Neural progenitor cell (in vitro differentiated cells): ENCODE measurements at regions not wholly inside any gene's neighbourhood (a gene's known extent, or its start where the extent isn't known, plus 50 kb on each side); places are given as distances from the start of the nearest gene placed in this dataset.

Experiments
- DNase-seq: peaks from one replicate; pipeline ENCODE4 v3.0.0-alpha.2; 2016; ENCODE audit warnings: low spot score
- H2AFZ ChIP-seq: fragments of 200-600 bp; sonication (generic); replicated peaks from 2 replicates; pipeline ENCODE4 v1.6.1; 2016; ENCODE audit warnings: antibody characterized with exemption
- H3F3A ChIP-seq: fragments of 200-600 bp; sonication (generic); 2 replicates; pipeline ENCODE4 v1.6.1; 2016; ENCODE audit warnings: antibody characterized with exemption, low read depth
- H3K27ac ChIP-seq: fragments of 200-600 bp; sonication (generic); 2 replicates; pipeline ENCODE4 v1.5.1; 2016; ENCODE audit warnings: mild to moderate bottlenecking
- H3K27me3 ChIP-seq: fragments of 200-600 bp; sonication (generic); 2 replicates; pipeline ENCODE4 v1.6.1; 2016; ENCODE audit warnings: mild to moderate bottlenecking, moderate library complexity
- H3K36me3 ChIP-seq: fragments of 200-600 bp; sonication (generic); 2 replicates; pipeline ENCODE4 v1.5.1; 2016
- H3K4me1 ChIP-seq: fragments of 200-600 bp; sonication (generic); 2 replicates; pipeline ENCODE4 v1.6.1; 2016; ENCODE audit warnings: mixed run types
- H3K4me2 ChIP-seq: fragments of 200-600 bp; sonication (generic); 2 replicates; pipeline ENCODE4 v1.6.1; 2016
- H3K4me3 ChIP-seq: fragments of 200-600 bp; sonication (generic); 2 replicates; pipeline ENCODE4 v1.5.1; 2016
- H3K79me2 ChIP-seq: fragments of 200-600 bp; sonication (generic); 2 replicates; pipeline ENCODE4 v1.6.1; 2016; ENCODE audit warnings: low read depth
- H3K9ac ChIP-seq: fragments of 200-600 bp; sonication (generic); 2 replicates; pipeline ENCODE4 v1.6.1; 2016
- H3K9me3 ChIP-seq: fragments of 200-600 bp; sonication (generic); 2 replicates; pipeline ENCODE4 v1.5.1; 2016; ENCODE audit warnings: low read depth
- H4K20me1 ChIP-seq: fragments of 200-600 bp; sonication (generic); 2 replicates; pipeline ENCODE4 v1.6.1; 2016; ENCODE audit warnings: low read depth
- H3K27ac Mint-ChIP-seq: 3 replicates; pipeline ENCODE4 v1.8.0; 2021; ENCODE audit warnings: mixed read lengths
- H3K27me3 Mint-ChIP-seq: 2 replicates; pipeline ENCODE4 v1.8.0; 2022; ENCODE audit warnings: low read depth, mild to moderate bottlenecking, inconsistent platforms, moderate library complexity, mixed read lengths; ENCODE audit not compliant: insufficient read depth
- H3K36me3 Mint-ChIP-seq: 3 replicates; pipeline ENCODE4 v1.8.0; 2021; ENCODE audit warnings: mixed read lengths
- H3K4me1 Mint-ChIP-seq: 3 replicates; pipeline ENCODE4 v1.8.0; 2021; ENCODE audit warnings: mixed read lengths
- H3K4me3 Mint-ChIP-seq: 3 replicates; pipeline ENCODE4 v1.8.0; 2021; ENCODE audit warnings: mild to moderate bottlenecking, moderate library complexity, mixed read lengths
- H3K9me3 Mint-ChIP-seq: 3 replicates; pipeline ENCODE4 v1.8.0; 2020; ENCODE audit warnings: mixed read lengths
- EZH2 ChIP-seq: fragments of 200-600 bp; sonication (generic); IDR thresholded peaks from 2 replicates; pipeline ENCODE4 v1.6.1; 2017; ENCODE audit warnings: antibody characterized with exemption, mild to moderate bottlenecking, moderate library complexity
- EZH2phosphoT487 ChIP-seq: fragments of 200-600 bp; sonication (generic); IDR thresholded peaks from 2 replicates; pipeline ENCODE4 v1.6.1; 2017; ENCODE audit warnings: antibody characterized with exemption
- TF ChIP-seq, protein P1 (sequence below): fragments of 200-600 bp; sonication (generic); IDR thresholded peaks from 2 replicates; pipeline ENCODE4 v1.5.1; 2017; ENCODE audit warnings: antibody characterized with exemption, mild to moderate bottlenecking

DNA sequence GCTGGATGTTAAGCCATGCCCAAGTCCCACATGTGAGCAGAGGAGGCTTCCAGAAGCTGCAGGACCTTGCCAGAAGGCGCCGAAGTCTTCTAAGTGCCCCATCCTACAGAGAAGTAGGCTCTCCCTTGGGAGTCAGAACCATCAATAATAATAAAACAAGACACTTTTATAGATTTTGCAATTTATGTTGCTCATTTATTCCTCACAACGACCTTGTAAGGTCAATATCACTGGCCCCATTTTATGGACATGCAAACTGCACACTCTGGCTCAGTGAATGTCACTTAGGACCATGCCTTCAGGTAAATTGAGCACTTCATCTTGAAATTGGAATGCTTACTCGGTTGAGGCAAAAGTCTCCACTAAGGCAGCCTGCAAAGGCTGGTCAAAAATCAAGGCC lies 170.4 kb downstream of the BCOR start:
- Mint-ChIP-seq H3K9me3 (no peaks in the 10 kb centered on the region), H3K27ac (no peak overlapping the region), H3K27me3 (peaks cover 13% of the 10 kb centered on the region)

DNA sequence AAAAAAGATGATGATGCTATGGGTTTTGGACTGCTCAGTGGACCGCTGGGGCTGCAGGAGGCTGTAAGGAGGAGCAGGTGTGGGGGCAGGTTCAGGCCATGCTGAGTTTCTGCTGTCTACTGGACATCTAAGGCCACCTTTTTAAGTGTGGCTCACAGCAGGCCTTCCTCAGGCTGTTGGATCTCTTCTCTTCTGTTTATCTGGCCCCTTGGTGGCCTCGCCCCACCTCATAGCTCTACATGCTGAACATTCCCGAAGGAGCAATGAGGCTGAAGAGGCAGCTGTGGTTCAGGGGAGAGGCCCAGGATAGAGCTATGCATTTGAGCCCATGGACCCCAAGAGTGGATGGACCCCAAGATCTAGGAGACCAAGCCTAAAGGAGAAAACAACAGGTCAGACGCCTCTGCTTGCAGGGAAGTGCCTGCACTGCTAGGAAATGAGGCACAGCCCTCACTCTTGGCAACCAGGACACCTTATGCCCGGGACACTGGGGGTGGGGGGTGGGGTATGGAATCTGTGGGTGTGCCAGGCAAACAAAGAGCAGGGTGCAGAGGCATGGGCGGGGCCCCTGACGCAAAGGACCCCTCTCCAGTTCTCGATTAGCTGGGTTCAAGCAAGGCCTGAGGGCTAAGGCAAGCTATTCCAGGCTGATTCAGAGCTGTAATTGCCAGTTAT lies 168.9 kb downstream of the BCOR start:
- H3K36me3 ChIP-seq: no peaks in the 10 kb centered on the region
- no peak overlapping the region for H3K4me3 ChIP-seq
- Mint-ChIP-seq H3K4me3 (no peak overlapping the region), H3K36me3 (no peaks in the 10 kb centered on the region), H3K27me3 (peaks cover 15% of the 10 kb centered on the region), H3K4me1 (peaks cover 4% of the 10 kb centered on the region), H3K27ac (no peak overlapping the region), H3K9me3 (no peaks in the 10 kb centered on the region)
- peaks cover 10% of the 10 kb centered on the region for H3F3A ChIP-seq
- H3K4me1 ChIP-seq: no peaks in the 10 kb centered on the region
- no peaks in the 10 kb centered on the region for H3K79me2 ChIP-seq
- no peak overlapping the region for H3K9ac ChIP-seq
- TF ChIP-seq EZH2phosphoT487: no peak
- TF ChIP-seq EZH2: no peak
- TF ChIP-seq, protein P1, sequence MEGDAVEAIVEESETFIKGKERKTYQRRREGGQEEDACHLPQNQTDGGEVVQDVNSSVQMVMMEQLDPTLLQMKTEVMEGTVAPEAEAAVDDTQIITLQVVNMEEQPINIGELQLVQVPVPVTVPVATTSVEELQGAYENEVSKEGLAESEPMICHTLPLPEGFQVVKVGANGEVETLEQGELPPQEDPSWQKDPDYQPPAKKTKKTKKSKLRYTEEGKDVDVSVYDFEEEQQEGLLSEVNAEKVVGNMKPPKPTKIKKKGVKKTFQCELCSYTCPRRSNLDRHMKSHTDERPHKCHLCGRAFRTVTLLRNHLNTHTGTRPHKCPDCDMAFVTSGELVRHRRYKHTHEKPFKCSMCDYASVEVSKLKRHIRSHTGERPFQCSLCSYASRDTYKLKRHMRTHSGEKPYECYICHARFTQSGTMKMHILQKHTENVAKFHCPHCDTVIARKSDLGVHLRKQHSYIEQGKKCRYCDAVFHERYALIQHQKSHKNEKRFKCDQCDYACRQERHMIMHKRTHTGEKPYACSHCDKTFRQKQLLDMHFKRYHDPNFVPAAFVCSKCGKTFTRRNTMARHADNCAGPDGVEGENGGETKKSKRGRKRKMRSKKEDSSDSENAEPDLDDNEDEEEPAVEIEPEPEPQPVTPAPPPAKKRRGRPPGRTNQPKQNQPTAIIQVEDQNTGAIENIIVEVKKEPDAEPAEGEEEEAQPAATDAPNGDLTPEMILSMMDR: no peak
- H2AFZ ChIP-seq: no peak overlapping the region
- no peaks in the 10 kb centered on the region for H4K20me1 ChIP-seq
- no peak for DNase-seq
- H3K27ac ChIP-seq: no peak overlapping the region
- no peaks in the 10 kb centered on the region for H3K9me3 ChIP-seq
- no peaks in the 10 kb centered on the region for H3K27me3 ChIP-seq
- no peak overlapping the region for H3K4me2 ChIP-seq

More for the DNA sequence above, 170.4 kb downstream of the BCOR start:
- Histone ChIP-seq H3K9ac (no peak overlapping the region), H3K27me3 (no peaks in the 10 kb centered on the region), H3K9me3 (no peaks in the 10 kb centered on the region), H3K79me2 (no peaks in the 10 kb centered on the region), H3K27ac (no peak overlapping the region), H3F3A (peaks cover 10% of the 10 kb centered on the region), H2AFZ (no peak overlapping the region), H3K4me2 (no peak overlapping the region), H4K20me1 (no peaks in the 10 kb centered on the region), H3K36me3 (no peaks in the 10 kb centered on the region), H3K4me1 (no peaks in the 10 kb centered on the region), H3K4me3 (no peak overlapping the region)
- DNase-seq: no peak
- Mint-ChIP-seq H3K4me3 (no peak overlapping the region), H3K4me1 (peaks cover 4% of the 10 kb centered on the region), H3K36me3 (no peaks in the 10 kb centered on the region)
- TF ChIP-seq EZH2phosphoT487: no peak

DNA sequence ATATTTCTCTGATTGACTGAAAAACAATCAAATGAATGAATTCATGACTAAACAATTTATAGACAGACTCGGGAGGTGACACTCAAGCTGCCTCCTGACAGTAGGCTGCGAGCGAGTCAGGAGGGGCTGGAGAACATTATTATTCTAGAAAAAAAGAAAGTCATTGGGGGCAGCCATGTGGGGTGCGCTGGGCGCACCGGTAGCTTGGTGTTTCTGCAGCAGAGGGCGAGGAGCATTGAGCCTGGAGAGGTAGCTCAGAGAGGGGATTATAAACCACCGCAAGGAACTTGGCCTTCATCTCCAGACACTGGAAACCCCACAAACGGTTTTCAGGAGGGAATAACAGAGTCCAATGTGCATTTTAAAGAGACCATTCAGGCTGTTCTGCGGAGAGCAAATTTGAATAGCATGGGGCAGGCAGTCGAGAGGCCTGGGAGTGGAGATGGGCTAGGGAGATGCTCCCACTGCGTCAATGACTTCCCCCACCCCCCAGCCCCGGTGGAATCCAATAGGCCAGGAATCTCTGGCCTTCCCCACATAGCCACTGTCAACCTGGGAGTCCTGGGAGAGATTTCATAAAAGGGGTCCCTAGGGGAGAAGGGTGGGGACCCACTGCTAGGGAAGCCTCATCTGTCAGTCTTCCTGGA lies 168.3 kb downstream of the BCOR start:
- no peaks in the 10 kb centered on the region for H3K9me3 ChIP-seq
- H3K9me3 Mint-ChIP-seq: no peaks in the 10 kb centered on the region
- H3K4me3 ChIP-seq: no peak overlapping the region
- H3K27ac Mint-ChIP-seq: no peak overlapping the region
- peaks cover 10% of the 10 kb centered on the region for H3F3A ChIP-seq
- no peaks in the 10 kb centered on the region for H4K20me1 ChIP-seq
- no peak overlapping the region for H2AFZ ChIP-seq
- no peaks in the 10 kb centered on the region for H3K27me3 ChIP-seq
- H3K9ac ChIP-seq: no peak overlapping the region
- H3K4me1 Mint-ChIP-seq: peaks cover 4% of the 10 kb centered on the region
- no peak overlapping the region for H3K4me3 Mint-ChIP-seq
- H3K27ac ChIP-seq: no peak overlapping the region
- no peak for TF ChIP-seq EZH2
- no peak for TF ChIP-seq EZH2phosphoT487
- TF ChIP-seq, protein P1: no peak
- DNase-seq: no peak
- H3K79me2 ChIP-seq: no peaks in the 10 kb centered on the region
- H3K4me2 ChIP-seq: no peak overlapping the region
- H3K36me3 Mint-ChIP-seq: no peaks in the 10 kb centered on the region
- no peaks in the 10 kb centered on the region for H3K4me1 ChIP-seq
- H3K27me3 Mint-ChIP-seq: peaks cover 14% of the 10 kb centered on the region
- no peaks in the 10 kb centered on the region for H3K36me3 ChIP-seq
